NCI-H1048 (cell line): ENCODE measurements at regions not wholly inside any gene's neighbourhood (a gene's known extent, or its start where the extent isn't known, plus 50 kb on each side); places are given as distances from the start of the nearest gene placed in this dataset.
"Not testable (repeated sequence)": the region's sequence is repeated elsewhere in the genome, so short reads cannot be mapped to it uniquely, and the experiment has no call there.

Experiments
- DNase-seq: peaks from one replicate; lab custom pipeline; 2025; lab: John Stamatoyannopoulos, UW

DNA sequence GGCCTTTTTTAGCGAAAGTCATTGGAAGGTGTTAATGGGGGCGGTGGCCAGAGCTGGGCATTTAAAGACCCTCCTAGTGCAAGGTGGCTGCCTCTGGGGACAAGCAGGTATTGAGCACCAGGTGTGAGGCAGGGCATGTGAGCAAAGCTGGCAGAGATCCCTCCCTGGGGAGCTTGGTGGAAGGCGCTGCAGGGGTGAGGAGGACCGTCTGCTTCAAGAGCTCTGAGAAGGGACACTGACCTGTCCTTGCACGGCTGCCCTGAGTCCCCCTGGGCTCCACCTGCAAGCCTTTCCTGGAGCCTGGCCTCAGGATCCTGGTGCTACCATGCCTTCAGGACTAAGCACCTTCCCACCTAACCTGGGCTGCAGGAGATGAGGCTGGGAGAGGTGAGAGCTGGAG, 127.0 kb upstream of the CIBAR2 start:
- no peak for DNase-seq

DNA sequence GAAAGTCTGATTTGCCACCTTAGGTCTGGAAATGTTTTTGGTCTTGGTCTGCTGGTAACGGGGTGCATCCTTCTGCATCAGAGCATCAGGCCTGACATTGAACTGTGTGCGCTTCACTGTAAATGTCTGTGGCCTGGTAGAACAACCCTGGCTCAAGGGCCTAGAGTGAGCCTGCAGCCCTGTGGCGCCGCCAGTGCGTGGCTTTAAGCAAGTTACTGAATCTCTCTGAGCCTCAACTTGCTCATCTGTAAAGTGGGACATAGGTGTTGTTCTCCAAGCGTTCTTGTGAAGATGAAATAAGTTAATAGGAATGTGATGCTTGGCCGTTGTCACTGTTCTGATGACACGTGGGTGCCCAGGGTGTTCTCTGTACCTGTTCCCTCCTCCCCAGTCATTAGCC, 127.6 kb upstream of the CIBAR2 start:
- DNase-seq, result no peak

GRCh38 chr16:85240982-85241924, 129.0 kb upstream of the CIBAR2 start:
- no peak for DNase-seq

DNA sequence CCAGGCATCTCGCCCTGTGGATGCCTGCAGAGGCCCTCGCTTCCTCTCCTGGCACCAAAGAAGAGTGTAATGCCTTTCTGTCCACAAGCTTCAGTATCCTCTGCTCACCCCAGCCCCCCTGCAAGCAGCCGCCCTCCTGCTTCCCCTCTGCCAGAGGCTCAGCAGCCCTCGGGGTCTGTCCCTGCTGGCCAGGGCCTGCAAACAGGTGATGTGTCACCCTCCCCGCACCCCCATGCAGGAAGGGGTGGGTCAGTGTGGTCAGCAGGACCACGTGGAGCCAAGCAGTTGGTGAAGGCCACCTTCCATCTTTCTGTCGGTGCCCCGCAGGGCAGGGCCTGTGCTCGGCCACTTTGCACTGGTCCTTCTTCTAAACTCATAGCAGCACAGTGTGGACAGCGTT, 129.9 kb upstream of the CIBAR2 start:
- no peak for DNase-seq

DNA sequence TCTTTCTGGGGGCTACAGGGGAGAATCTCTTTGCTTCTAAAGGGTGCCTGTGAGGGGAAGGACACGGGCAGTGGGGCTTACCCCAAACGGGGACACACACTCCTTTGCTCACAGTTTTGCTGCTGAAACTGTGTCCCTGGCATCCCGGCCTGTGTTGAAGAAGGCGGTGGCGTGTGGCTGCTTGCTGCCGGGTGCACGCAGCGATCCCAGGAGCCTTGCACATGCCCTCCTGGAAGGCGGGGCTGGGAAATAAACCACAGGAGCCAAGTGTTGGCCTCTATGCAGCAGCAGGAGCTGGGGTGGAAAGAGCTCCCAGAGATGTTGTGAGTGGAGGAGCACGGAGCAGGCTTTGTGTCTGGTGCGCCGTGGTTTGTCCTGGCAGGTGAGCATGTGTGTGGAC, 131.0 kb upstream of the CIBAR2 start:
- DNase-seq, result no peak

DNA sequence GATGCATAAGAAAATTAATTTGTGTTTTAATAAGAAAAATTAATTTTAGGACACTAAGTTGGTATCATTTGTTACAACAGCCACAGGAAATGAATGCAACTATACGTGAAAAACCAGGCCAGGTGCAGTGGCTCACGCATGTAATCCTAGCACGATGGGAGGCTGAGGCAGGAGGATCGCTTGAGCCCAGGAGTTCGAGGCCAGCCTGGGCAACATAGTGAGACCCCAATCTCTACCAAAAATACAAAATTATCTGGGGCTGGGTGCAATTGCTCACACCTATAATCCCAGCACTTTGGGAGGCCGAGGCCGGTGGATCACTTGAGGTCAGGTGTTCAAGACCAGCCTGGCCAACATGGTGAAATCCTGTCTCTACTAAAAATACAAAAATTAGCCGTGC, 132.2 kb upstream of the CIBAR2 start:
- not testable (repeated sequence) for DNase-seq

GRCh38 chr16:85245307-85246172, 133.3 kb upstream of the CIBAR2 start:
- peak; percentile 5 for DNase-seq

GRCh38 chr16:85246473-85246872, 134.2 kb upstream of the CIBAR2 start:
- no peak for DNase-seq

- no peak for DNase-seq
Observed at GRCh38 chr16:85246973-85247372, 134.7 kb upstream of the CIBAR2 start.

DNA sequence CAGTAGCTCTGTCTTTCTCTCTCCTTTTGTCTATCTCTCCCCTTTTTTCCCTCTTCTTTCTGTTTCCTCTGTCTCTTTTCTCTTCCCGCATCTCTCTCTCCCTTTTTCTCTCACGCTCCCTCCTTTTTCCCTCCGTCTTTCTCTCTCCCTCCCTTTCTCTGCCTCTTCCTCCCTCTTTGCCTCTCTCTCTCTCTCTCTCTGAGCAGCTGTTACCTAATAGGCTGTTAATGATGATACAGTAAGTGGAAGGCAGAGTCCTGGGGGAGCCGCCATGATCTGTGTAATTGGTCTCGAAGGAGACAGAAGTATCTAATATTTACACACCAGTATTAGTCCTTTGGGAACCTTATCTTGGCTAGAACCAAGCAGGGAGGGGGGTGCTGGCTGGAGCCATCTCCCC, 136.1 kb upstream of the CIBAR2 start:
- DNase-seq, result no peak

DNA sequence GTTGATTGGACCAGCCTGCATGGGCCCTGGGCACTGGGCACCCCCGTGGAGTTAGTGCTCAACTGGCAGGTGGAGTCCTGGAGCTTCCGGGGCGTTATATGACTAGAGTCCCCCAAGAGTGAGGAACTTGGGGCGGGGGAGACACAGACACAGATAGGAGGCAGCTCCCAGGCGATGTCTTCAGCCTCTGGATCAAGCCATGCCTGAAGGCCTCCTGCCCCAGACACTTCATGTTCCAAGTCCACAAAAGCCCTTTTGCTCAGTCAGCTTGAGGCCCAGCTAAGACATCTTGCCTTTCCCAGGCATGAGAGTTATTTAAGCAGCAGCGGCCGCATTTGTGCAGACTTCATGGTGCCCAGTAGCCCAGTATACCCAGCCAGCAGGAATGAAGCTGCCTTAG, 136.6 kb upstream of the CIBAR2 start:
- no peak for DNase-seq

- DNase-seq, result no peak
Observed at GRCh38 chr16:85249418-85250146, 137.3 kb upstream of the CIBAR2 start.

GRCh38 chr16:85250147-85250463, 137.8 kb upstream of the CIBAR2 start:
- no peak for DNase-seq

GRCh38 chr16:85250609-85251223, 138.4 kb upstream of the CIBAR2 start:
- DNase-seq, result no peak

GRCh38 chr16:85251225-85251760, 139.0 kb upstream of the CIBAR2 start:
- no peak for DNase-seq

DNA sequence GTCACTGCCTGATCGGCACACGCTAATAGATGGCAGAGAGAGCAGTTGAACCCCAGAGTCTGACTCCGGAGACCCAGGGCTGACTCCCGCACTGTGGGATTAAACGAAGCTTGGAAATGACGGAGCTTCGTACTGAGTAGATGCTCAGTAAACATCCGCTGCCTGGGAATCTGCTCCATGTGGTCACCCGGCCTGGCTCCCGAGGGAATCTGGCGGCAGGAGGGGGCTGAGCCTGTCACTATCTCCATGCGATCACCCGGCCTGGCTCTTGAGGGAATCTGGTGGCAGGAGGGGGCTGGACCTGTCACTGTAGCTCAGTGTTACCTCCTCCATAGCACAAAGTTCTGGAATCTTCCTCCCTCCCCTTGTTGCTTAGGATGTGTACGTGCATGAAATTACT, 139.7 kb upstream of the CIBAR2 start:
- DNase-seq, result no peak

GRCh38 chr16:85252461-85252860, 140.2 kb upstream of the CIBAR2 start:
- no peak for DNase-seq

DNA sequence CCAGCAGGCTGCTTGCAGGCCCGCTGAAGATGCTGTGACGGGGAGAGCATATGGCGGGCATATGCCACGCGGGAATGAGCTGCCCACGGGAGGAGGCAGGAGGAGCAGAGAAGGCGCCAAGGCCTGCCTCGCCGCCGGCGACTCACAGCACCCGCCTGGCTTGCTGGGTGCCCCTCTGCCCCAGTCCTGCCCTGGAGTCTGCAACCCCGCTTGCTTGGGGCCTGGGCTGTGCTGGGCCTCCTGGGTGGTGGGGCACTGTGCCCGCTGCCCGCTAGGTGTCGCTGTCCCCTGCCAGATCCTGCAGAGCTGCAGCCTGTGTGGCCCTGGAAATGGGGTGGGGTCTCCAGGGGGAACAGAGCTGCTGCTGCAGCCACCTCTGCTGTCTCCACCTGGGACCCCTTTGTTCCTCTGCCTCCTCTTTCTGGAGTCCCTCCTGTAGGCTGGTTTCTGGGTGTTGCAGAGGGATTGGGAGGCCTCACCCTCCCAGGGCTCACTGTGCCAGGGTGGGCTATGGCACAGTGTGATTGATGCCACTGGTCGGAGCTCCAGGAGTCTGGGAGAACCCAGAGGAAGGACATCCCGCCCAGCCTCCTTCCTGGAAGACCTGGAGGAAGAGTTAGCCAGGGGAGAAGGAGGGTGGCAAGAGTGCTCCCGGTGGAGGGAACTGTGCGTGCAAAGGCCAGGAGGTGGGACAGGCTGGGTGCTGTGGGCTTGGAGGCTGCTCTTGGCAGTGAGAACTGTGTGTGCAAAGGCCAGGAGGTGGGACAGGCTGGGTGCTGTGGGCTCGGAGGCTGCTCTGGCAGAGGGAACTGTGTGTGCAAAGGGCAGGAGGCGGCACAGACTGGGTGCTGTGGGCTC, 141.0 kb upstream of the CIBAR2 start:
- DNase-seq, result no peak

GRCh38 chr16:85254051-85254450, 141.8 kb upstream of the CIBAR2 start:
- DNase-seq, result no peak

DNA sequence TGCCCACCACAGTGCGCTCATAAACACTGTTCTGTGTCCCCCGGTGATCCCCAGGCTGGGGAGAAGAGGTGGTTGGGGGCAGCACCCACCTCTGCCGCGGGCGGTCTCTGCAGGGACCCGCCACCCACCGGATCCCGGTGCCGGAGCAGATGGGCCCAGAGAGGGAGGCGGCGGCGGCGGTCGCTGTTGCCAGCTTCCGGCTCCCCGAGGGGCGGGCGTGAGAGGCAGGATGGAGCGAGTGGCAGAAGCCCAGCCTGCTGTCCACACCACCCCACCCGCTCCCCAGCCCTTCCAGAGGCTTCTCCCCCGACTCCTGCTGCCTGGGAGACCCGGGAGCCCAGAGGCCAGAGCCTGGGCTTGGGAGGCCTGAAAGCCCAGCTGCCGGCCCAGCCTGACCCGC, 142.6 kb upstream of the CIBAR2 start:
- no peak for DNase-seq

DNA sequence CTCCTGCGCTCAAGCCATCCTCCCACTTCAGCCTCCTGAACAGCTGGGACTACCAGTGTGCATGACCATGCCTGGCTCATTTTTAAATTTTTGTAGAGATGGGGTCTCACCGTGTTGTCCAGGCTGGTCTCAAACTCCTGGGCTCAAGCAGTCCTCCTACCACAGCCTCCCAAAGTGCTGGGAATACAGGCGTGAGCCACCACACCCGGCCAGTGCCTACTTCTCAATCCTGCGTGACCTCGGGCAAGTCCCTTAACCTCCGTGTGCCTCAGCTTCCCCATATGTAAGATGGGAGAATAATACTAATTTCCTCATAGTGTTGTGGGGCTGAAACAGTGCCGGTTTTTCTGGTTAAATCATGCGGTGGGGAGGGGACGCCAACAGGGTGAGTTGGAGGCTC, 143.5 kb upstream of the CIBAR2 start:
- no peak for DNase-seq
